IMR-90 (cell line): ENCODE measurements at regions not wholly inside any gene's neighbourhood (a gene's known extent, or its start where the extent isn't known, plus 50 kb on each side); places are given as distances from the start of the nearest gene placed in this dataset.

Experiments
- ATAC-seq: fragments of 200-7000 bp; cut with Tn5 transposase; 2 replicates; pipeline ENCODE4 v1.9.1; 2020; ENCODE audit warnings: low read depth, mild to moderate bottlenecking, moderate library complexity
- BruUV-seq: library from RNA; stranded (reverse); fragments of 400-500 nt; replicated peaks from 2 replicates; lab custom pipeline; 2021; lab: Mats Ljungman, UMichigan
- CTCF ChIA-PET: fragments of 300-600 bp; formaldehyde crosslinking; extraction: SDS; loops from one replicate; lab custom pipeline; 2021; ENCODE audit warnings: antibody characterized with exemption; lab: Yijun Ruan, JAX
- POLR2A ChIA-PET: fragments of 300-600 bp; sonication (Branson Sonifier 250); formaldehyde crosslinking; loops from one replicate; lab custom pipeline; 2022; ENCODE audit warnings: antibody characterized with exemption; ENCODE audit not compliant: unreplicated experiment; lab: Charles Lee
- DNase-seq: peaks from one replicate; pipeline ENCODE4 v3.0.0; 2013
- H2AFZ ChIP-seq: replicated peaks from 2 replicates; pipeline ENCODE3; 2013; ENCODE audit warnings: low read length, mild to moderate bottlenecking; ENCODE audit not compliant: poor library complexity
- H2AK5ac ChIP-seq: 2 replicates; pipeline ENCODE4 v1.6.1; 2013; ENCODE audit warnings: low read depth, low read length, inconsistent platforms
- H2AK9ac ChIP-seq: replicated peaks from 2 replicates; pipeline ENCODE3; 2013; ENCODE audit warnings: mild to moderate bottlenecking, low read depth, low read length, moderate library complexity; ENCODE audit not compliant: poor library complexity
- H2BK120ac ChIP-seq: 2 replicates; pipeline ENCODE4 v1.6.1; 2013; ENCODE audit warnings: low read depth, low read length, inconsistent platforms
- H2BK15ac ChIP-seq: 3 replicates; pipeline ENCODE4 v1.6.1; 2013; ENCODE audit warnings: low read depth, low read length, inconsistent platforms
- H2BK20ac ChIP-seq: 2 replicates; pipeline ENCODE4 v1.6.1; 2013; ENCODE audit warnings: low read depth, mild to moderate bottlenecking, inconsistent platforms, low read length, moderate library complexity
- H2BK5ac ChIP-seq: 2 replicates; pipeline ENCODE4 v1.6.1; 2013; ENCODE audit warnings: mild to moderate bottlenecking, low read depth, low read length, inconsistent platforms; ENCODE audit not compliant: poor library complexity, severe bottlenecking
- H3K14ac ChIP-seq: replicated peaks from 2 replicates; pipeline ENCODE4 v1.6.1; 2013; ENCODE audit warnings: low read depth, low read length, inconsistent platforms
- H3K18ac ChIP-seq: 2 replicates; pipeline ENCODE4 v1.6.1; 2013; ENCODE audit warnings: low read depth, low read length, control low read depth
- H3K23ac ChIP-seq: 2 replicates; pipeline ENCODE4 v1.6.1; 2013; ENCODE audit warnings: low read depth, low read length, inconsistent platforms
- H3K27ac ChIP-seq: 2 replicates; pipeline ENCODE4 v1.5.1; 2013; ENCODE audit warnings: mild to moderate bottlenecking, control low read depth, low read length; ENCODE audit not compliant: insufficient read depth
- H3K27me3 ChIP-seq: 2 replicates; pipeline ENCODE4 v1.6.1; 2013; ENCODE audit warnings: low read length; ENCODE audit not compliant: control insufficient read depth, insufficient read depth
- H3K36me3 ChIP-seq: 2 replicates; pipeline ENCODE4 v1.6.1; 2013; ENCODE audit warnings: low read length, mixed read lengths; ENCODE audit not compliant: control insufficient read depth, insufficient read depth
- H3K4ac ChIP-seq: 2 replicates; pipeline ENCODE4 v1.6.1; 2013; ENCODE audit warnings: low read depth, low read length, inconsistent platforms
- H3K4me1 ChIP-seq: 2 replicates; pipeline ENCODE4 v1.6.1; 2013; ENCODE audit warnings: low read length, mixed read lengths; ENCODE audit not compliant: control insufficient read depth, insufficient read depth
- H3K4me2 ChIP-seq: 2 replicates; pipeline ENCODE4 v1.6.1; 2013; ENCODE audit warnings: low read depth, mild to moderate bottlenecking, control low read depth, low read length, moderate library complexity
- H3K4me3 ChIP-seq: 2 replicates; pipeline ENCODE4 v1.5.1; 2013; ENCODE audit warnings: low read depth, mild to moderate bottlenecking, control low read depth, low read length, moderate library complexity; ENCODE audit not compliant: insufficient read depth
- H3K56ac ChIP-seq: 2 replicates; pipeline ENCODE4 v1.6.1; 2013; ENCODE audit warnings: low read length, inconsistent platforms; ENCODE audit not compliant: insufficient read depth; ENCODE audit errors: extremely low read depth
- H3K79me1 ChIP-seq, 2 experiments: 2 replicates each; pipeline ENCODE4 v1.6.1; 2013; ENCODE audit warnings: low read length in 2 of 2, inconsistent platforms in 1 of 2, low read depth in 1 of 2
- H3K9ac ChIP-seq: 2 replicates; pipeline ENCODE4 v1.6.1; 2013; ENCODE audit warnings: low read depth, low read length, control low read depth
- H3K9me1 ChIP-seq: 2 replicates; pipeline ENCODE4 v1.6.1; 2013; ENCODE audit warnings: low read length, inconsistent platforms; ENCODE audit not compliant: insufficient read depth
- H3K9me3 ChIP-seq: 2 replicates; pipeline ENCODE4 v1.6.1; 2013; ENCODE audit warnings: low read length; ENCODE audit not compliant: control insufficient read depth, insufficient read depth
- H4K20me1 ChIP-seq: 2 replicates; pipeline ENCODE4 v1.6.1; 2013; ENCODE audit warnings: low read length, inconsistent platforms; ENCODE audit not compliant: insufficient read depth
- H4K5ac ChIP-seq: 2 replicates; pipeline ENCODE4 v1.6.1; 2013; ENCODE audit warnings: mild to moderate bottlenecking, low read depth, low read length, control low read depth
- H4K8ac ChIP-seq, 2 experiments: 2 replicates each; pipeline ENCODE4 v1.6.1; 2013; ENCODE audit warnings: low read depth in 2 of 2, low read length in 2 of 2, control low read depth in 1 of 2, inconsistent platforms in 1 of 2
- H4K91ac ChIP-seq: 2 replicates; pipeline ENCODE4 v1.6.1; 2013; ENCODE audit warnings: low read depth, low read length, inconsistent platforms; ENCODE audit not compliant: insufficient read depth
- CEBPB ChIP-seq: IDR thresholded peaks from 2 replicates; pipeline ENCODE4 v1.6.1; 2012; ENCODE audit warnings: low read depth, low read length, improper control_type of control experiment
- CHD1 ChIP-seq: IDR thresholded peaks from 2 replicates; pipeline ENCODE4 v1.6.1; 2012; ENCODE audit warnings: low read depth, low read length, improper control_type of control experiment
- ELK1 ChIP-seq: fragments of 150-350 bp; IDR thresholded peaks from 2 replicates; pipeline ENCODE4 v1.6.1; 2016; ENCODE audit warnings: low read depth, mild to moderate bottlenecking, low read length, moderate library complexity, borderline replicate concordance
- FOS ChIP-seq: fragments of 150-350 bp; IDR thresholded peaks from 2 replicates; pipeline ENCODE4 v1.6.1; 2016; ENCODE audit warnings: low read depth, low read length
- MAFK ChIP-seq: IDR thresholded peaks from 2 replicates; pipeline ENCODE4 v1.6.1; 2012; ENCODE audit warnings: low read depth, low read length, improper control_type of control experiment
- NFE2L2 ChIP-seq: fragments of 150-350 bp; IDR thresholded peaks from 2 replicates; pipeline ENCODE4 v1.6.1; 2016; ENCODE audit warnings: low read depth, mild to moderate bottlenecking, low read length
- POLR2A ChIP-seq: IDR thresholded peaks from 2 replicates; pipeline ENCODE4 v1.6.1; 2012; ENCODE audit warnings: mild to moderate bottlenecking, low read depth, low read length
- SMC3 ChIP-seq: fragments of 150-350 bp; IDR thresholded peaks from 2 replicates; pipeline ENCODE4 v1.6.1; 2016; ENCODE audit warnings: low read depth, mild to moderate bottlenecking, antibody characterized with exemption, low read length, moderate library complexity
- USF2 ChIP-seq: fragments of 150-350 bp; IDR thresholded peaks from 2 replicates; pipeline ENCODE4 v1.6.1; 2017; ENCODE audit warnings: mild to moderate bottlenecking, antibody characterized with exemption, low read length, low read depth
- dilution Hi-C: fragments of 300-500 bp; cut with HindIII; formaldehyde crosslinking; loops from one replicate; pipeline ENCODE4 v1.14.3; 2018; ENCODE audit warnings: low sequenced_read_pairs; ENCODE audit not compliant: unreplicated experiment
- in situ Hi-C: fragments of 300-500 bp; cut with MboI; formaldehyde crosslinking; loops from 3 replicates; pipeline ENCODE4 v1.14.3; 2019; ENCODE audit warnings: low sequenced_read_pairs, inconsistent platforms, mixed read lengths
- intact Hi-C: fragments of 100-400 bp; cut with micrococcal nuclease; formaldehyde crosslinking; loops from 2 replicates; pipeline ENCODE4 v1.10.0; 2022

GRCh38 chr21:32167513-32167912 lies 111.3 kb downstream of the MIS18A start:
- ChIA-PET POLR2A (no interaction called here), CTCF (no interaction called here)
- H3K18ac ChIP-seq: no peak overlapping the region
- no peak overlapping the region for H3K4ac ChIP-seq
- H4K91ac ChIP-seq: no peak overlapping the region
- no peak overlapping the region for H2AK5ac ChIP-seq
- no peaks in the 10 kb centered on the region for H3K36me3 ChIP-seq
- H3K9me3 ChIP-seq: no peaks in the 10 kb centered on the region
- H3K4me2 ChIP-seq: no peak overlapping the region
- H2BK5ac ChIP-seq: no peak overlapping the region
- TF ChIP-seq ELK1: no peak
- TF ChIP-seq CEBPB: no peak
- TF ChIP-seq POLR2A: no peak
- TF ChIP-seq FOS: no peak
- TF ChIP-seq NFE2L2: no peak
- no peak for TF ChIP-seq USF2
- TF ChIP-seq MAFK: no peak
- TF ChIP-seq CHD1: no peak
- no peak for TF ChIP-seq SMC3
- H3K14ac ChIP-seq: no peak overlapping the region
- no peak overlapping the region for H3K9ac ChIP-seq
- H3K27ac ChIP-seq: no peak overlapping the region
- H3K79me1 ChIP-seq: no peaks in the 10 kb centered on the region
- intact Hi-C loops: no loop called here
- ATAC-seq: no peak
- dilution Hi-C loops: no loop called here
- no peak overlapping the region for H2AK9ac ChIP-seq
- no peak overlapping the region for H2AFZ ChIP-seq
- H3K27me3 ChIP-seq: no peaks in the 10 kb centered on the region
- H3K9me1 ChIP-seq: no peaks in the 10 kb centered on the region
- in situ Hi-C loops: no loop called here
- no peaks in the 10 kb centered on the region for H3K4me1 ChIP-seq
- H4K5ac ChIP-seq: no peak overlapping the region
- H2BK15ac ChIP-seq: no peak overlapping the region
- H4K8ac ChIP-seq: no peak overlapping the region
- no peak overlapping the region for H2BK20ac ChIP-seq
- DNase-seq: no peak
- H4K20me1 ChIP-seq: no peaks in the 10 kb centered on the region
- no peak overlapping the region for H3K23ac ChIP-seq
- no peak overlapping the region for H2BK120ac ChIP-seq
- BruUV-seq: no TSS peak
- H3K56ac ChIP-seq: no peak overlapping the region
- H3K4me3 ChIP-seq: no peak overlapping the region
